PC-3 (cell line): ENCODE measurements at regions not wholly inside any gene's neighbourhood (a gene's known extent, or its start where the extent isn't known, plus 50 kb on each side); places are given as distances from the start of the nearest gene placed in this dataset.

ENCODE experiments used
- ATAC-seq: fragments of 200-7000 bp; cut with Tn5 transposase; 2 replicates; pipeline ENCODE4 v1.9.1; 2020; ENCODE audit warnings: mild to moderate bottlenecking, moderate library complexity
- BruUV-seq: library from RNA; stranded (reverse); fragments of 400-500 nt; replicated peaks from 2 replicates; lab custom pipeline; 2021; lab: Mats Ljungman, UMichigan
- CTCF ChIA-PET: fragments of 300-600 bp; sonication (Branson Sonifier 250); formaldehyde crosslinking; loops from one replicate; lab custom pipeline; 2022; ENCODE audit warnings: antibody characterized with exemption; lab: Charles Lee
- POLR2A ChIA-PET: fragments of 300-600 bp; sonication (Branson Sonifier 250); formaldehyde crosslinking; loops from one replicate; lab custom pipeline; 2022; ENCODE audit warnings: antibody characterized with exemption; ENCODE audit not compliant: unreplicated experiment; lab: Charles Lee
- DNase-seq: peaks from one replicate; pipeline ENCODE4 v3.0.0-alpha.2; 2015
- H2AFZ ChIP-seq: fragments of 300-600 bp; sonication (generic); 2 replicates; pipeline ENCODE4 v1.6.0; 2016; ENCODE audit warnings: antibody characterized with exemption, low read length
- H3F3A ChIP-seq: fragments of 300-600 bp; sonication (generic); one replicate; pipeline ENCODE4 v1.6.0; 2017; ENCODE audit warnings: antibody characterized with exemption, low read length, control low read depth, mild to moderate bottlenecking; ENCODE audit not compliant: unreplicated experiment
- H3K27ac ChIP-seq: fragments of 300-600 bp; sonication (generic); 2 replicates; pipeline ENCODE4 v1.5.1; 2016; ENCODE audit warnings: mild to moderate bottlenecking, low read length
- H3K27me3 ChIP-seq: fragments of 300-600 bp; sonication (generic); 2 replicates; pipeline ENCODE4 v1.6.1; 2016; ENCODE audit warnings: low read length, mixed read lengths
- H3K36me3 ChIP-seq: fragments of 300-600 bp; sonication (generic); 2 replicates; pipeline ENCODE4 v1.6.1; 2016; ENCODE audit warnings: low read depth, mixed run types, low read length, mixed read lengths
- H3K4me1 ChIP-seq: fragments of 300-600 bp; sonication (generic); 2 replicates; pipeline ENCODE4 v1.5.1; 2016; ENCODE audit warnings: low read length; ENCODE audit not compliant: insufficient read depth
- H3K4me2 ChIP-seq: fragments of 300-600 bp; sonication (generic); 2 replicates; pipeline ENCODE4 v1.6.0; 2016; ENCODE audit warnings: low read length
- H3K4me3 ChIP-seq: fragments of 300-600 bp; sonication (generic); 2 replicates; pipeline ENCODE4 v1.5.1; 2016; ENCODE audit warnings: mild to moderate bottlenecking, low read length, mixed read lengths
- H3K79me2 ChIP-seq: fragments of 300-600 bp; sonication (generic); 2 replicates; pipeline ENCODE4 v1.6.1; 2017; ENCODE audit warnings: low read length, mixed read lengths
- H3K9ac ChIP-seq: fragments of 300-600 bp; sonication (generic); 2 replicates; pipeline ENCODE4 v1.6.0; 2016; ENCODE audit warnings: mild to moderate bottlenecking, low read length
- H3K9me2 ChIP-seq: fragments of 300-600 bp; sonication (generic); replicated peaks from 2 replicates; pipeline ENCODE4 v1.6.1; 2016; ENCODE audit warnings: mixed run types, low read length, mixed read lengths
- H3K9me3 ChIP-seq: fragments of 300-600 bp; sonication (generic); 2 replicates; pipeline ENCODE4 v1.6.1; 2016; ENCODE audit warnings: low read length, mixed read lengths
- H4K20me1 ChIP-seq: fragments of 300-600 bp; sonication (generic); 2 replicates; pipeline ENCODE4 v1.6.1; 2016; ENCODE audit warnings: low read length, mixed read lengths
- EZH2 ChIP-seq: fragments of 300-600 bp; sonication (generic); IDR thresholded peaks from one replicate; pipeline ENCODE4 v1.6.1; 2017; ENCODE audit warnings: antibody characterized with exemption, mild to moderate bottlenecking, low read length; ENCODE audit not compliant: unreplicated experiment
- EZH2phosphoT487 ChIP-seq: fragments of 300-600 bp; sonication (generic); IDR thresholded peaks from 2 replicates; pipeline ENCODE4 v1.6.1; 2018; ENCODE audit warnings: mild to moderate bottlenecking, antibody characterized with exemption, low read length, borderline replicate concordance
- intact Hi-C: fragments of 100-400 bp; cut with micrococcal nuclease; formaldehyde crosslinking; loops from 2 replicates; pipeline ENCODE4 v1.9.0; 2023
- TF ChIP-seq, protein P1 (sequence below): fragments of 300-600 bp; sonication (generic); conservative IDR thresholded peaks from 2 replicates; pipeline ENCODE4 v1.5.1; 2017; ENCODE audit warnings: antibody characterized with exemption, low read depth, mild to moderate bottlenecking, low read length

DNA sequence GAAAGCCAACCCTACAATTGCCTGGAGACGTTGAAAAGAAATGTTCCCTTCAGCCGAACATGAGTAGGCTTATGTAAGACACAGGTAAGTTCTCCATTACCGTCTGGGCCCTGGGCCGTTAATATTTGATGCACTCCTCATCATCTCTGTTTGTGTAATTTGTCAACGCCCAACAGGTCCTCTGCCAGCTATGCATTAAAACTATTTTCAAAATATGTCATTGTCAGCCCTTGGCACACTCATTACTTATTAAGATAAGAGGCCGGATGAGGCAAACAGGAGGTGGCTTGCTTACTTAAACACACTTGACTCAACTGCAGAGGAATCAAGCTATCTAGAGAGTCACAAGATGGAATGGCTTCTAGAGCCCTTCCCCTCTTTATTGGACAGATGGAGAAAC, 544.9 kb downstream of the TOX3 start:
- no peak for ATAC-seq
- no peaks in the 10 kb centered on the region for H3K9me3 ChIP-seq

DNA sequence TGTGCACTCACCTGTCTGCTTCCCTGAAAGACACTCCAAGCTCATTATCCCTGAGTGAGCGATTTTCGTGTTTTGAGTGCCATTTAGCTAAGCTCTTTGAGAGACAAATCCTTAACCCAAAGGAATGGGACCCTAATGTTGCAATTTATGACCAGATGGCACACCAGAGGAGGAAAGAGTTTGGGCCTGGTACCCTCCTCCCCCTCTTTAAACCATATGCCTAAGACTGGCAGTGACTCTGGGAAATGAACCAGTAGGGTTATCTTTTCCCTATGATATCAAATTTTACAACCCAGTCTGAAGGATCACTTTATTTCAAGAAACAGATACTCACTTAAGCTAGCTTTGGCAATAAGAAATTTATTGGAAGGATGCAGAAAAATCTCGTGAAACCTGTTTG, 550.4 kb downstream of the TOX3 start:
- Histone ChIP-seq H3K9me3 (no peaks in the 10 kb centered on the region), H3K9ac (no peak overlapping the region), H3K79me2 (no peaks in the 10 kb centered on the region), H2AFZ (no peak overlapping the region), H4K20me1 (no peaks in the 10 kb centered on the region), H3K27ac (no peak overlapping the region), H3K9me2 (no peaks in the 10 kb centered on the region), H3K27me3 (no peaks in the 10 kb centered on the region), H3K4me1 (no peaks in the 10 kb centered on the region), H3F3A (no peaks in the 10 kb centered on the region), H3K4me2 (no peak overlapping the region), H3K4me3 (no peak overlapping the region), H3K36me3 (no peaks in the 10 kb centered on the region)
- CTCF ChIA-PET, result no interaction called here
- POLR2A ChIA-PET, result no interaction called here
- BruUV-seq, result no TSS peak
- TF ChIP-seq, protein P1, sequence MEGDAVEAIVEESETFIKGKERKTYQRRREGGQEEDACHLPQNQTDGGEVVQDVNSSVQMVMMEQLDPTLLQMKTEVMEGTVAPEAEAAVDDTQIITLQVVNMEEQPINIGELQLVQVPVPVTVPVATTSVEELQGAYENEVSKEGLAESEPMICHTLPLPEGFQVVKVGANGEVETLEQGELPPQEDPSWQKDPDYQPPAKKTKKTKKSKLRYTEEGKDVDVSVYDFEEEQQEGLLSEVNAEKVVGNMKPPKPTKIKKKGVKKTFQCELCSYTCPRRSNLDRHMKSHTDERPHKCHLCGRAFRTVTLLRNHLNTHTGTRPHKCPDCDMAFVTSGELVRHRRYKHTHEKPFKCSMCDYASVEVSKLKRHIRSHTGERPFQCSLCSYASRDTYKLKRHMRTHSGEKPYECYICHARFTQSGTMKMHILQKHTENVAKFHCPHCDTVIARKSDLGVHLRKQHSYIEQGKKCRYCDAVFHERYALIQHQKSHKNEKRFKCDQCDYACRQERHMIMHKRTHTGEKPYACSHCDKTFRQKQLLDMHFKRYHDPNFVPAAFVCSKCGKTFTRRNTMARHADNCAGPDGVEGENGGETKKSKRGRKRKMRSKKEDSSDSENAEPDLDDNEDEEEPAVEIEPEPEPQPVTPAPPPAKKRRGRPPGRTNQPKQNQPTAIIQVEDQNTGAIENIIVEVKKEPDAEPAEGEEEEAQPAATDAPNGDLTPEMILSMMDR, result no peak
- TF ChIP-seq EZH2 (no peak), EZH2phosphoT487 (no peak)
- ATAC-seq (no peak), DNase-seq (no peak)
- intact Hi-C loops, result no loop called here

More for the DNA sequence above, 544.9 kb downstream of the TOX3 start:
- no peaks in the 10 kb centered on the region for H3K4me1 ChIP-seq
- no peak overlapping the region for H3K4me3 ChIP-seq
- H3K9me2 ChIP-seq, result no peaks in the 10 kb centered on the region
- ChIA-PET POLR2A (no interaction called here), CTCF (no interaction called here)
- H3K4me2 ChIP-seq, result no peak overlapping the region
- H3F3A ChIP-seq, result no peaks in the 10 kb centered on the region
- TF ChIP-seq EZH2phosphoT487, result no peak
- no peak for TF ChIP-seq EZH2
- TF ChIP-seq, protein P1, result no peak
- no peak overlapping the region for H3K27ac ChIP-seq
- H3K36me3 ChIP-seq, result no peaks in the 10 kb centered on the region
- H3K9ac ChIP-seq, result no peak overlapping the region
- no peak overlapping the region for H2AFZ ChIP-seq
- no TSS peak for BruUV-seq
- intact Hi-C loops, result no loop called here
- H3K79me2 ChIP-seq, result no peaks in the 10 kb centered on the region
- DNase-seq, result no peak
- no peaks in the 10 kb centered on the region for H4K20me1 ChIP-seq
- H3K27me3 ChIP-seq, result no peaks in the 10 kb centered on the region

GRCh38 chr16:51994597-51994996, 552.3 kb downstream of the TOX3 start:
- Histone ChIP-seq H3K27me3 (no peaks in the 10 kb centered on the region), H3K9ac (no peak overlapping the region), H3F3A (no peaks in the 10 kb centered on the region), H3K79me2 (no peaks in the 10 kb centered on the region), H3K9me3 (no peaks in the 10 kb centered on the region), H3K4me3 (no peak overlapping the region), H3K9me2 (no peaks in the 10 kb centered on the region), H4K20me1 (no peaks in the 10 kb centered on the region), H2AFZ (no peak overlapping the region), H3K27ac (no peak overlapping the region), H3K4me2 (no peak overlapping the region), H3K36me3 (no peaks in the 10 kb centered on the region), H3K4me1 (no peaks in the 10 kb centered on the region)
- BruUV-seq, result no TSS peak
- intact Hi-C loops, result no loop called here
- TF ChIP-seq EZH2phosphoT487 (no peak), EZH2 (no peak)
- TF ChIP-seq, protein P1, result no peak
- POLR2A ChIA-PET, result no interaction called here
- CTCF ChIA-PET, result no interaction called here
- DNase-seq, result peak; percentile 44
- no peak for ATAC-seq
